Endothelial cell (in vitro differentiated cells): ENCODE measurements at regions not wholly inside any gene's neighbourhood (a gene's known extent, or its start where the extent isn't known, plus 50 kb on each side); places are given as distances from the start of the nearest gene placed in this dataset.

Source experiments
- DNase-seq: peaks from one replicate; pipeline ENCODE4 v3.0.0; 2021; ENCODE audit warnings: low spot score
- H3K27ac Mint-ChIP-seq: one replicate; pipeline ENCODE4 v1.8.0; 2021; ENCODE audit warnings: mixed read lengths, inconsistent platforms; ENCODE audit not compliant: unreplicated experiment
- H3K27me3 Mint-ChIP-seq: one replicate; pipeline ENCODE4 v1.8.0; 2021; ENCODE audit warnings: mild to moderate bottlenecking, moderate library complexity, mixed read lengths, inconsistent platforms; ENCODE audit not compliant: unreplicated experiment
- H3K36me3 Mint-ChIP-seq: one replicate; pipeline ENCODE4 v1.8.0; 2021; ENCODE audit warnings: mild to moderate bottlenecking, low read depth, mixed read lengths, inconsistent platforms; ENCODE audit not compliant: unreplicated experiment
- H3K4me1 Mint-ChIP-seq: one replicate; pipeline ENCODE4 v1.8.0; 2021; ENCODE audit warnings: mild to moderate bottlenecking, mixed read lengths, inconsistent platforms; ENCODE audit not compliant: unreplicated experiment
- H3K4me3 Mint-ChIP-seq: one replicate; pipeline ENCODE4 v1.8.0; 2021; ENCODE audit warnings: mild to moderate bottlenecking, mixed read lengths, inconsistent platforms; ENCODE audit not compliant: unreplicated experiment
- H3K9me3 Mint-ChIP-seq: one replicate; pipeline ENCODE4 v1.8.0; 2021; ENCODE audit warnings: mixed read lengths, inconsistent platforms; ENCODE audit not compliant: unreplicated experiment
- TF ChIP-seq, protein P1 (sequence below): fragments of 200-600 bp; sonication (generic); IDR thresholded peaks from one replicate; pipeline ENCODE4 v1.5.0; 2021; ENCODE audit warnings: antibody characterized with exemption; ENCODE audit not compliant: unreplicated experiment

- H3K4me1 Mint-ChIP-seq: no peaks in the 10 kb centered on the region
- H3K27me3 Mint-ChIP-seq: no peaks in the 10 kb centered on the region
- TF ChIP-seq, protein P1, sequence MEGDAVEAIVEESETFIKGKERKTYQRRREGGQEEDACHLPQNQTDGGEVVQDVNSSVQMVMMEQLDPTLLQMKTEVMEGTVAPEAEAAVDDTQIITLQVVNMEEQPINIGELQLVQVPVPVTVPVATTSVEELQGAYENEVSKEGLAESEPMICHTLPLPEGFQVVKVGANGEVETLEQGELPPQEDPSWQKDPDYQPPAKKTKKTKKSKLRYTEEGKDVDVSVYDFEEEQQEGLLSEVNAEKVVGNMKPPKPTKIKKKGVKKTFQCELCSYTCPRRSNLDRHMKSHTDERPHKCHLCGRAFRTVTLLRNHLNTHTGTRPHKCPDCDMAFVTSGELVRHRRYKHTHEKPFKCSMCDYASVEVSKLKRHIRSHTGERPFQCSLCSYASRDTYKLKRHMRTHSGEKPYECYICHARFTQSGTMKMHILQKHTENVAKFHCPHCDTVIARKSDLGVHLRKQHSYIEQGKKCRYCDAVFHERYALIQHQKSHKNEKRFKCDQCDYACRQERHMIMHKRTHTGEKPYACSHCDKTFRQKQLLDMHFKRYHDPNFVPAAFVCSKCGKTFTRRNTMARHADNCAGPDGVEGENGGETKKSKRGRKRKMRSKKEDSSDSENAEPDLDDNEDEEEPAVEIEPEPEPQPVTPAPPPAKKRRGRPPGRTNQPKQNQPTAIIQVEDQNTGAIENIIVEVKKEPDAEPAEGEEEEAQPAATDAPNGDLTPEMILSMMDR: no peak
- no peak for DNase-seq
- no peaks in the 10 kb centered on the region for H3K36me3 Mint-ChIP-seq
- H3K9me3 Mint-ChIP-seq: no peaks in the 10 kb centered on the region
- H3K4me3 Mint-ChIP-seq: no peak overlapping the region
- no peak overlapping the region for H3K27ac Mint-ChIP-seq
These were observed 694.6 kb upstream of the DPPA4 start for GRCh38 chr3:110031975-110032374.

DNA sequence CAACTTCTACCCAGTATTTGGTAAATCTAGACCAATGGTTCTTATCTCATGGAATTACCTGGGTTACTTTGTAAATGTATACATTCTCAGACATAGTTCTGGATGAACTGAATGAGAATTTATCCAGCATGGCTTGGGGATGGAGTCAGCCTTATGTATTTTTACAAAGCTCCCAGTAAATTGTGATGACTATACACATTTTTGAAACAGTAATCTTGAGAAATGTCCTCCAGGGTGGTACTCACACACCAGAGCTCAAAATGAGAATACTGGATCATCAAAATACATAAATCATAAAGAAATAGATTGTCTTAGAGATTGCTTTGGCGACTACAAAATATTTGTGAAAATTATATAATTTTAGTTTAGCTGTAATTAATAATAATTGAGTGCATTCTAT is 722.1 kb upstream of the DPPA4 start:
- no peak overlapping the region for H3K4me3 Mint-ChIP-seq
- no peaks in the 10 kb centered on the region for H3K36me3 Mint-ChIP-seq
- TF ChIP-seq, protein P1: no peak
- H3K9me3 Mint-ChIP-seq: no peaks in the 10 kb centered on the region
- H3K4me1 Mint-ChIP-seq: no peaks in the 10 kb centered on the region
- H3K27me3 Mint-ChIP-seq: no peaks in the 10 kb centered on the region
- no peak for DNase-seq
- H3K27ac Mint-ChIP-seq: no peak overlapping the region

- Mint-ChIP-seq H3K9me3 (no peaks in the 10 kb centered on the region), H3K4me3 (no peak overlapping the region), H3K4me1 (no peaks in the 10 kb centered on the region), H3K27me3 (no peaks in the 10 kb centered on the region), H3K36me3 (no peaks in the 10 kb centered on the region), H3K27ac (no peak overlapping the region)
- DNase-seq: no peak
- TF ChIP-seq, protein P1: no peak
These were observed 725.4 kb upstream of the DPPA4 start for GRCh38 chr3:110062716-110063115.

GRCh38 chr3:110063178-110063577 is 725.8 kb upstream of the DPPA4 start:
- no peak overlapping the region for H3K4me3 Mint-ChIP-seq
- DNase-seq: no peak
- no peaks in the 10 kb centered on the region for H3K4me1 Mint-ChIP-seq
- H3K9me3 Mint-ChIP-seq: no peaks in the 10 kb centered on the region
- no peak overlapping the region for H3K27ac Mint-ChIP-seq
- no peaks in the 10 kb centered on the region for H3K36me3 Mint-ChIP-seq
- no peaks in the 10 kb centered on the region for H3K27me3 Mint-ChIP-seq
- TF ChIP-seq, protein P1: no peak

DNA sequence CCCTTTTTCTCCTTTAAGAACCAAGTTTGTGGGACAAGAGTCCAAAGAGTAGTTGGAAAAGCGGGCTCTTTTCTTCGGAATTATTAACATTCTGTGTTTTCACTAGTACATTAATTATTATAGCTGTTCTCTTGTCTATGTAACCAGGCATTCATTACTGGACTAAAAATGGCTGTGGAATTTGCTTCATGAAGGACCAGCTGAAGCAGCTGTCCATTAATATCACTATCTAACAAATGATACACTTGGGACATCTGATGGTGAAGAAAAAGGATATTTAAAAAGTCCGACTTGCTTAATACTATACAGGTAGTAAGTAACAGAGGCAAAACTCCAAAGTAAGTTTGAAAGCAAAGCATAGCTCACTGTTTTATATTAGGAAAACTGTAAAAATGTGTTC is 728.9 kb upstream of the DPPA4 start:
- Mint-ChIP-seq H3K36me3 (no peaks in the 10 kb centered on the region), H3K9me3 (no peaks in the 10 kb centered on the region), H3K4me1 (no peaks in the 10 kb centered on the region), H3K4me3 (no peak overlapping the region), H3K27me3 (no peaks in the 10 kb centered on the region), H3K27ac (no peak overlapping the region)
- no peak for DNase-seq
- TF ChIP-seq, protein P1: no peak
